ENCODE measurements at regions not wholly inside any gene's neighbourhood (a gene's known extent, or its start where the extent isn't known, plus 50 kb on each side); places are given as distances from the start of the nearest gene placed in this dataset.

- DNase-seq, result no peak
Measured at GRCh38 chr5:92923885-92924284, 657.1 kb downstream of the NR2F1-AS1 start.

- DNase-seq, result no peak
Measured at GRCh38 chr5:92922231-92922967, 658.6 kb downstream of the NR2F1-AS1 start.

- DNase-seq, result no peak
Measured at GRCh38 chr5:92917044-92917443, 664.0 kb downstream of the NR2F1-AS1 start.

GRCh38 chr5:92916036-92916435 lies 665.0 kb downstream of the NR2F1-AS1 start:
- DNase-seq, result no peak

- DNase-seq, result no peak
Measured at GRCh38 chr5:92912283-92912682, 668.7 kb downstream of the NR2F1-AS1 start.

- DNase-seq, result no peak
Measured at GRCh38 chr5:92911851-92912250, 669.2 kb downstream of the NR2F1-AS1 start.

- DNase-seq, result no peak
Measured at GRCh38 chr5:92911293-92911692, 669.7 kb downstream of the NR2F1-AS1 start.

- DNase-seq, result peak; percentile 76
Measured at GRCh38 chr5:92909602-92909962, 671.4 kb downstream of the NR2F1-AS1 start.

GRCh38 chr5:92908952-92909601 lies 671.9 kb downstream of the NR2F1-AS1 start:
- DNase-seq, result no peak

- DNase-seq, result peak; percentile 60
Measured at GRCh38 chr5:92907938-92908606, 672.9 kb downstream of the NR2F1-AS1 start.

- no peak for DNase-seq
Measured at GRCh38 chr5:92906798-92907376, 674.1 kb downstream of the NR2F1-AS1 start.

- DNase-seq, result no peak
Measured at GRCh38 chr5:92904021-92904420, 677.0 kb downstream of the NR2F1-AS1 start.

- no peak for DNase-seq
Measured at GRCh38 chr5:92899611-92900010, 681.4 kb downstream of the NR2F1-AS1 start.

- no peak for DNase-seq
Measured at GRCh38 chr5:92896722-92897121, 684.3 kb downstream of the NR2F1-AS1 start.

- DNase-seq, result no peak
Measured at GRCh38 chr5:92890841-92891244, 690.2 kb downstream of the NR2F1-AS1 start.

GRCh38 chr5:92889140-92889539 lies 691.9 kb downstream of the NR2F1-AS1 start:
- DNase-seq, result no peak

- no peak for DNase-seq
Measured at GRCh38 chr5:92887254-92887653, 693.8 kb downstream of the NR2F1-AS1 start.

GRCh38 chr5:92886751-92887150 lies 694.3 kb downstream of the NR2F1-AS1 start:
- no peak for DNase-seq

GRCh38 chr5:92885950-92886349 lies 695.1 kb downstream of the NR2F1-AS1 start:
- DNase-seq, result no peak

- no peak for DNase-seq
Measured at GRCh38 chr5:92884469-92884868, 696.5 kb downstream of the NR2F1-AS1 start.

GRCh38 chr5:92879806-92880543 lies 701.0 kb downstream of the NR2F1-AS1 start:
- no peak for DNase-seq

- DNase-seq, result no peak
Measured at GRCh38 chr5:92874790-92875189, 706.2 kb downstream of the NR2F1-AS1 start.
